ENCODE measurements at regions not wholly inside any gene's neighbourhood (a gene's known extent, or its start where the extent isn't known, plus 50 kb on each side); places are given as distances from the start of the nearest gene placed in this dataset.

- TF ChIP-seq CTCF (IDR thresholded peaks at IDR 0.05) = no peak
- no peak for DNase-seq (ENCODE audit: low spot score)
These were observed 405.0 kb downstream of the PID1 start for GRCh38 chr2:228866044-228866443.

GRCh38 chr2:228864131-228864530 is 407.0 kb downstream of the PID1 start:
- no peak for DNase-seq (ENCODE audit: low spot score)
- Histone ChIP-seq H3K4me3 (no peak overlapping the region), H3K27ac (no peak overlapping the region)
- TF ChIP-seq CTCF (IDR thresholded peaks at IDR 0.05) = no peak

More at GRCh38 chr2:228866044-228866443, 405.0 kb downstream of the PID1 start:
- no peak overlapping the region for H3K4me3 ChIP-seq
- H3K27ac ChIP-seq = peak overlapping the region in 1 of 2 donors; percentile 28

- H3K27ac ChIP-seq = no peak overlapping the region
- DNase-seq (ENCODE audit: low spot score) = no peak
- no peak overlapping the region for H3K4me3 ChIP-seq
- TF ChIP-seq CTCF (IDR thresholded peaks at IDR 0.05) = no peak
These were observed 410.3 kb downstream of the PID1 start for GRCh38 chr2:228860601-228861285.

- Histone ChIP-seq H3K27ac (no peak overlapping the region), H3K4me3 (no peak overlapping the region)
- TF ChIP-seq CTCF (IDR thresholded peaks at IDR 0.05) = no peak
- no peak for DNase-seq (ENCODE audit: low spot score)
These were observed 417.9 kb downstream of the PID1 start for GRCh38 chr2:228853151-228853550.

- Histone ChIP-seq H3K4me3 (no peak overlapping the region), H3K27ac (no peak overlapping the region)
- no peak for DNase-seq (ENCODE audit: low spot score)
- no peak for TF ChIP-seq CTCF (IDR thresholded peaks at IDR 0.05)
These were observed 422.4 kb downstream of the PID1 start for GRCh38 chr2:228848638-228849037.

GRCh38 chr2:228847684-228848083 is 423.4 kb downstream of the PID1 start:
- DNase-seq (ENCODE audit: low spot score) = no peak
- TF ChIP-seq CTCF (IDR thresholded peaks at IDR 0.05) = no peak
- Histone ChIP-seq H3K4me3 (no peak overlapping the region), H3K27ac (no peak overlapping the region)

GRCh38 chr2:228846161-228846560 is 424.9 kb downstream of the PID1 start:
- Histone ChIP-seq H3K4me3 (no peak overlapping the region), H3K27ac (no peak overlapping the region)
- no peak for TF ChIP-seq CTCF (IDR thresholded peaks at IDR 0.05)
- no peak for DNase-seq (ENCODE audit: low spot score)
